Karpas-422 (cell line): ENCODE measurements at regions not wholly inside any gene's neighbourhood (a gene's known extent, or its start where the extent isn't known, plus 50 kb on each side); places are given as distances from the start of the nearest gene placed in this dataset.

Source experiments
- DNase-seq: peaks from one replicate; pipeline ENCODE4 v3.0.0-alpha.2; 2015
- H2AFZ ChIP-seq: fragments of 200-600 bp; sonication (generic); 2 replicates; pipeline ENCODE4 v1.6.1; 2014; ENCODE audit warnings: antibody characterized with exemption, low read length, mixed read lengths
- H3K27ac ChIP-seq: fragments of 200-600 bp; sonication (generic); 2 replicates; pipeline ENCODE4 v1.5.1; 2014; ENCODE audit warnings: mild to moderate bottlenecking, low read length, moderate library complexity
- H3K27me3 ChIP-seq: fragments of 200-600 bp; sonication (generic); 2 replicates; pipeline ENCODE4 v1.6.1; 2014; ENCODE audit warnings: low read length, mixed read lengths
- H3K36me3 ChIP-seq: fragments of 200-600 bp; sonication (generic); 2 replicates; pipeline ENCODE4 v1.6.1; 2014; ENCODE audit warnings: low read length, mixed read lengths; ENCODE audit not compliant: insufficient read depth
- H3K4me1 ChIP-seq: fragments of 200-600 bp; sonication (generic); 2 replicates; pipeline ENCODE4 v1.6.1; 2014; ENCODE audit warnings: mild to moderate bottlenecking, low read length, mixed read lengths
- H3K4me2 ChIP-seq: fragments of 200-600 bp; sonication (generic); 2 replicates; pipeline ENCODE4 v1.6.1; 2014; ENCODE audit warnings: low read length, low read depth, mild to moderate bottlenecking; ENCODE audit not compliant: poor library complexity, severe bottlenecking
- H3K4me3 ChIP-seq: fragments of 200-600 bp; sonication (generic); 2 replicates; pipeline ENCODE4 v1.5.1; 2014; ENCODE audit warnings: mild to moderate bottlenecking, antibody characterized with exemption, low read length, mixed read lengths
- H3K79me2 ChIP-seq: fragments of 200-600 bp; sonication (generic); 2 replicates; pipeline ENCODE4 v1.6.1; 2014; ENCODE audit warnings: mild to moderate bottlenecking, low read length, mixed read lengths
- H3K9ac ChIP-seq: fragments of 200-600 bp; sonication (generic); 2 replicates; pipeline ENCODE4 v1.6.0; 2014; ENCODE audit warnings: low read length
- H3K9me2 ChIP-seq: fragments of 200-600 bp; sonication (generic), shearing (Covaris generic); replicated peaks from 2 replicates; pipeline ENCODE4 v1.6.0; 2014; ENCODE audit warnings: mild to moderate bottlenecking, low read length, moderate library complexity; ENCODE audit not compliant: insufficient read depth
- H3K9me3 ChIP-seq: fragments of 300-700, 200-600 bp; sonication (generic); 2 replicates; pipeline ENCODE4 v1.6.1; 2014; ENCODE audit warnings: low read length, mixed read lengths
- H4K20me1 ChIP-seq: fragments of 200-600 bp; sonication (generic); 2 replicates; pipeline ENCODE4 v1.6.1; 2014; ENCODE audit warnings: mild to moderate bottlenecking, antibody characterized with exemption, low read length, low read depth; ENCODE audit not compliant: insufficient read depth

DNA sequence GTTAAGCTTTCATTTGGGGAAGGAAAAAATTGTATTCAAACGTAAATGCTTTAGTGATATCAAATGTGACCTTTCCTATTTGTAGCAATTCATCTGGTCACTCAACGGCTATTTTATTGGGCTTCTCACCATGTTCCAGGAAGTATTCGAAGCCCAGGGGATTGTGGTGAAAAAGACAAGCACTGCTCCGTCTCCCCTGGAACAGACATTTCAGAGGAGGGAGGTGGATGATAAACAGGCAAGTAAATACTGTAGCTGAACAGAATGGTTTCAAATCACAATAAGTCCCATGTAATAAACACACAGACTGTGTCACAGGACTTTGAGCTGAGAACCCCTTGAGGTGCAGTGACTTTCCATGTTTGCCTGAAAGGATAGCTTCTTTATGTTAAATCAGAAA is 464.7 kb upstream of the HNRNPA3 start:
- no peaks in the 10 kb centered on the region for H3K79me2 ChIP-seq
- no peaks in the 10 kb centered on the region for H4K20me1 ChIP-seq
- H3K4me1 ChIP-seq: peaks cover 97% of the 10 kb centered on the region
- no peaks in the 10 kb centered on the region for H3K9me2 ChIP-seq
- no peaks in the 10 kb centered on the region for H3K27me3 ChIP-seq
- H3K9me3 ChIP-seq: no peaks in the 10 kb centered on the region
- peak overlapping the region; percentile 98 for H3K27ac ChIP-seq
- no peak for DNase-seq
- no peak overlapping the region for H2AFZ ChIP-seq
- no peak overlapping the region for H3K9ac ChIP-seq
- H3K4me3 ChIP-seq: no peak overlapping the region
- H3K4me2 ChIP-seq: no peak overlapping the region
- no peaks in the 10 kb centered on the region for H3K36me3 ChIP-seq

DNA sequence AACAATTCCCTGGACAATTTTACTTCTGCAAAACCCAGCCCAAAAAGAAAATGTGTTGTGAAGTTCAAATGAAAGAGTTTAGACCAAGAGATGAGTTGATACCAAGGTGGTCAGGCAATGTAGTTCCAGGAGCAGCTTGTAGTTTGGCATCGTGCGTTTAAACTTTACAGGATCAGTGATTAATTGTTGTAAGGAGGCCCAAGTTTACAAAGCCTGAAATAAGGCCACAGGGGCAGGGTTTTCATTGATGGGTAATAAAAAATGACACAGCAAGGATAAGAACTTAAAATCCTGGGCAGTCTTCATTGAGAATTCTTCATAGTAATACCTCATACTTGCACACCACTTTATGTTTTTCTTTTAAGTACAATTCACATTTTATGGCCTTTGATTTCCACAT is 463.9 kb upstream of the HNRNPA3 start:
- H3K4me2 ChIP-seq: no peak overlapping the region
- no peaks in the 10 kb centered on the region for H3K9me2 ChIP-seq
- no peak overlapping the region for H3K4me3 ChIP-seq
- H4K20me1 ChIP-seq: no peaks in the 10 kb centered on the region
- no peaks in the 10 kb centered on the region for H3K36me3 ChIP-seq
- peak overlapping the region; percentile 34 for H2AFZ ChIP-seq
- no peaks in the 10 kb centered on the region for H3K9me3 ChIP-seq
- no peaks in the 10 kb centered on the region for H3K79me2 ChIP-seq
- DNase-seq: no peak
- H3K9ac ChIP-seq: peak overlapping the region; percentile 12; the same call in 1 of the 2 replicates
- H3K27me3 ChIP-seq: no peaks in the 10 kb centered on the region
- H3K4me1 ChIP-seq: peaks cover 99% of the 10 kb centered on the region
- peak overlapping the region; percentile 98 for H3K27ac ChIP-seq

DNA sequence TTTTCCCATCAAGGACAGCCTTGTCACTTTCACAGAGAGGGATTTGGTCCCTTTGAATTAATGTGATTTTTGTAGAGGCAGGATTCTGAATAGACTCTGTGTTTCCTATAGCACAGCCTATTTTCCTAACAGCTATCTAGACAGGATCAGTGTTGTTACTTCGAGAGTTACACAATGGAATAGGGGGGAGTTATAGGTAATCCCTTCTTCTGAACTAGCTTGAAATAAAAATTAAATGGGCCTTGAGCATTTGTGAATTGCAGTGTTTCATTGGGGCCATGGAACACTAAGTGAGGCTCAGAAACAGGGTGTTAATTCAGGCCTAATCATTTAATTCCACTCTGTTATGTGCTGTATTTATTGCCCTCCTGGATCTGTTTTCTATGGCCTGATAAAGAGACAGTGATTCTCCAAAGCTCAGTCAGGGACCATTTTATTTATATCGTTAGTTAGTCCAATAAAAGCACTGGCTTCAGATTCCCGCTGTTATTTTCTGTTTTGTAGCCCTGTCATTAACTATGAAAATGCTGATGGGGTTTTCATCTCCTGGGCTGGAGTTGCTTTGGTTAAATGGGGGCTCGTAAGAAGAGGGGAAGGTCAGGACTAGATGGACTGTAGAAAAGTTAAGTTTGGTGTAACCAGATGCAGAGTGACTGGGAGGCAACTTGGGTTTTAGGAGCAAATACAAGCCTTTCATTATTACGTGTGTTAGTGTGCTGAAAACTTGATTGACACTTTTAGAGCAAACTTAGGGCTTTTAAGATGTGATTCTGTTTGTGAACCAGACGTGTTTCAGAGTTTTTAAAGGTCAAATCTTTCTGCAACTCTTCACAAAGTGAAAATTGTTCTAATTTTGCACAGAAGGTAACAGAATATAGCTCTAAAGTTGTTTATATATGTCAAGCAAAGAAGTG is 461.0 kb upstream of the HNRNPA3 start:
- Histone ChIP-seq H3K9ac (peak overlapping the region; percentile 9), H3K9me2 (no peaks in the 10 kb centered on the region), H3K79me2 (no peaks in the 10 kb centered on the region), H3K4me3 (no peak overlapping the region), H3K4me2 (peak overlapping the region; percentile 11), H3K4me1 (peaks cover 100% of the 10 kb centered on the region), H3K9me3 (no peaks in the 10 kb centered on the region), H3K27me3 (no peaks in the 10 kb centered on the region), H3K27ac (peak overlapping the region; percentile 98), H2AFZ (no peak overlapping the region), H4K20me1 (no peaks in the 10 kb centered on the region), H3K36me3 (0 out of 2 replicates have a peak, but pooled peaks cover 3% of the 10 kb centered on the region)
- DNase-seq: no peak

DNA sequence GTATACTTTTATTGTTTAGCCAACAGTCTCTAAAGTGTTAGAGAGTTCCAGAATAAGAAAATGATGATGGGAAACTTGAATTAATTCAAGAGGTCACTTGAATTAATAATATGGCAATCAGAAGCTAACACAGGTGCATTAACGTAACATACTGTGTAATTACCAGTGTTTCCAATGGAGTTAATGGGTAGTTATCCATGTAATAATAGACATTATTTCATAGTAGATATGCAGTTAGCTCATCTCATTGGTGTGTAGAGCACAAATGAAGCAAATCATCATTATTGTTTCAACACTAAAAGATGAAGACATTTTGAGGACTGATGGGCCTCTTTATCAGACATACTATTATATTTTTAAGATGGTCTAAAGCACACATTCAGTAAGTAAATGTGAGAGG is 460.3 kb upstream of the HNRNPA3 start:
- Histone ChIP-seq H2AFZ (no peak overlapping the region), H3K4me1 (peaks cover 98% of the 10 kb centered on the region), H3K9ac (peak overlapping the region; percentile 9)

DNA sequence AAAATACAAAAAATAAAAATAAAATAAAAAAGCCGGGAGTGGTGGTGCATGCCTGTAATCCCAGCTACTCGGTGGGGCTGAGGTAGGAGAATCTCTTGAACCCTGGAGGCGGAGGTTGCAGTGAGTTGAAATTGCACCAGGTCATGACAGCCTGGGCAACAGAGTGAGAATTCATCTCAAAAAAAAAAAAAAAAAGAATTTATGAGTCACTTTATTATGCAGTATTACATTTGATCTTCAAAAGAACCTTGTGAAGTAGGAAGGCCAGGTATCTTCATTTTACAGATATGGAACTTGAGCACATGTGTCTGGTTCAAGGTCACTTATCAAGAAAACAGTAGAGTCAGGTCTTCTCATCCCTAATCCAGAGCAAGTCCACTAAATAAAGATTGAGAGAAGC is 459.4 kb upstream of the HNRNPA3 start:
- Histone ChIP-seq H3K9me3 (no peaks in the 10 kb centered on the region), H3K9ac (peak overlapping the region; percentile 60), H3K27me3 (no peaks in the 10 kb centered on the region), H4K20me1 (no peaks in the 10 kb centered on the region), H2AFZ (no peak overlapping the region), H3K4me3 (no peak overlapping the region), H3K79me2 (no peaks in the 10 kb centered on the region), H3K4me1 (peaks cover 98% of the 10 kb centered on the region), H3K9me2 (no peaks in the 10 kb centered on the region), H3K4me2 (peak overlapping the region; percentile 57), H3K36me3 (0 out of 2 replicates have a peak, but pooled peaks cover 4% of the 10 kb centered on the region), H3K27ac (peak overlapping the region; percentile 98)
- DNase-seq: no peak

More for the DNA sequence above, 460.3 kb upstream of the HNRNPA3 start:
- H3K4me3 ChIP-seq: no peak overlapping the region
- H4K20me1 ChIP-seq: no peaks in the 10 kb centered on the region
- DNase-seq: no peak
- 0 out of 2 replicates have a peak, but pooled peaks cover 4% of the 10 kb centered on the region for H3K36me3 ChIP-seq
- no peaks in the 10 kb centered on the region for H3K9me3 ChIP-seq
- H3K27me3 ChIP-seq: no peaks in the 10 kb centered on the region
- peak overlapping the region; percentile 11 for H3K4me2 ChIP-seq
- peak overlapping the region; percentile 98 for H3K27ac ChIP-seq
- H3K79me2 ChIP-seq: no peaks in the 10 kb centered on the region
- no peaks in the 10 kb centered on the region for H3K9me2 ChIP-seq

DNA sequence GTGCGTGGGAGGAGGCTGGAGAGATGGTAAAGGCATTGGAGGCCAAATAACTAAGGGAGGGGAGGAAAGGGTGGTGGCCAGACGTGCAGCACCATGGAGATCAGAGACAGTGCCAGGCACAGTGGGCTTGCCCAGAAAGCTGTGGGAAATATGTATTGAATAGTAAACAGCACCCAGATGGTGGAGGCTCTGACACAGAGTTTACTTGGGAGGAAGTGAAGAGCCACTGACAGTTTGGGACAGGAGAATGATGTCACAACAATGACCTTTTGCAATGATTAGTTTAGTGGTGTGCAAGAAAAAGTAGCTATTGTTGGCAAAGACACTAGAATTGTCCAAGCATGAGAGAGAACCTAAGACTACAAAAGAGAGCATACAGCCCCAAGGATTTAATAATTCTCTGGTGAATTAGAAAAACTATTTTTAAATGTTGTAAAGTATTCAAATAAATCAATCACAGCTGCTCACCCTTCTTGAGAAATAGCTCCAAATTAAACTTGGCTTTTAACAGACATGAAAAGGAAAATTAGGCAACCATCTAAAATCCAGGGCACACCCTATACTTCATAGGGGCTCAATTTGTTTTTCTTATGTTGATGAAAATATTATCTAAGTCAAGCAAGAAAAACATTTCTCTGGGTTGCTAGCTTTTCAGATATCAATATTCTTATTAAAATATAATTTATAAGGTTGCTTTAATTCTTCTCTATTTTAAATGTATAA is 458.7 kb upstream of the HNRNPA3 start:
- Histone ChIP-seq H3K9me3 (no peaks in the 10 kb centered on the region), H3K4me3 (no peak overlapping the region), H3K27me3 (no peaks in the 10 kb centered on the region), H3K4me1 (peaks cover 98% of the 10 kb centered on the region), H3K4me2 (peak overlapping the region; percentile 57), H3K27ac (peak overlapping the region; percentile 98), H3K9me2 (no peaks in the 10 kb centered on the region), H4K20me1 (no peaks in the 10 kb centered on the region), H2AFZ (no peak overlapping the region), H3K9ac (peak overlapping the region; percentile 60), H3K79me2 (no peaks in the 10 kb centered on the region), H3K36me3 (0 out of 2 replicates have a peak, but pooled peaks cover 4% of the 10 kb centered on the region)
- peak; percentile 93 for DNase-seq

DNA sequence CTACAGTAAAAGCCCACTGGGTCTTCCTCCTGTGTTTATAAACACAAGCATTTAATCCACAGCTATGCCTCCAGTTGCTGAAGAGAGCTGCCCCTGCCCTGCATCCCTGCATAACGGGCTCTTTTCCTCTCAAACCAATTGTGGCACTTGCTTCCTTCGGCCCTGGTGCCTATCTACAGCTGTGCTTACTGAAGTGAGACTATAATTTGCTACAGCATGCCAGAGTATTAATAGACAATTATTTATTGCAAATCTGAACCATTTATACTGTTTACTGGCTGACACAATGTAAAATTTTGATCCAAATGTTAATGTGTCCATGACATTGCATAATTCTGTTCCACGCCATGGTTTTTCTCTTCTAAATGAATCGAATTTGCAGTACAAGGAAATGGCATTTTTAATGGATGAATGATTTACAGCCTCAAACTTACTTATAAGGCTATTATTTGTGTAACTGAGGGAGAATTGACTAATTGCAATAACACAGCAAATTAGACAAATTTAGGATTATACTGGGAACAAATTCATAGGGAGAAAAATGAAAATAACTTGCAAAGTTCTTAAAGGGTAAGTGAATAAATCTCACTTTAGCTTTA is 457.0 kb upstream of the HNRNPA3 start:
- peak overlapping the region; percentile 1; the same call in 1 of the 2 replicates for H3K4me3 ChIP-seq
- peak overlapping the region; percentile 98 for H3K27ac ChIP-seq
- peaks cover 98% of the 10 kb centered on the region for H3K4me1 ChIP-seq
- H4K20me1 ChIP-seq: no peaks in the 10 kb centered on the region
- no peaks in the 10 kb centered on the region for H3K79me2 ChIP-seq
- no peaks in the 10 kb centered on the region for H3K9me3 ChIP-seq
- H3K36me3 ChIP-seq: 0 out of 2 replicates have a peak, but pooled peaks cover 4% of the 10 kb centered on the region
- H2AFZ ChIP-seq: no peak overlapping the region
- no peaks in the 10 kb centered on the region for H3K27me3 ChIP-seq
- H3K9ac ChIP-seq: peak overlapping the region; percentile 54
- DNase-seq: peak; percentile 64
- H3K4me2 ChIP-seq: peak overlapping the region; percentile 57
- H3K9me2 ChIP-seq: no peaks in the 10 kb centered on the region

DNA sequence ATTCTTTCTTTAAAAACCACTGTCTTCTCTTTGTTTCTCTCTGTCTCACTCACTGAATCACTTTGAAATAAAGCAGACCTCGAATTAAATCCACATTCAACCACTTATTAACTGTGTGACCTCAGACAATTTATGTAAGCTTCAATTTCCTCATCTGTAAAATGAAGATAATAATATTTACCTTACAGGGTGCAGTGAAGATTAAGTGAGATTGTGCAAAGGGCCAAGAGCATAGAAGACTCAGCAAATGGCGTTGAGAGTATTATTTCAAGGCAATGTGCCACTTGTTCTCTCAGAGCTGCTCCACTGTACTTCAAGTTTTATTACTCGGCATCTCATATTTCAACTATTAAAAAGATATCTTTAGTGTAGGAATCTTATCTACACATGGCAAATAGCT is 454.2 kb upstream of the HNRNPA3 start:
- Histone ChIP-seq H3K36me3 (0 out of 2 replicates have a peak, but pooled peaks cover 4% of the 10 kb centered on the region), H3K4me1 (peaks cover 98% of the 10 kb centered on the region), H2AFZ (no peak overlapping the region), H3K4me3 (no peak overlapping the region), H3K9ac (peak overlapping the region; percentile 50), H3K27ac (peak overlapping the region; percentile 98), H3K79me2 (no peaks in the 10 kb centered on the region), H3K9me2 (no peaks in the 10 kb centered on the region), H3K27me3 (no peaks in the 10 kb centered on the region), H3K4me2 (peak overlapping the region; percentile 59), H3K9me3 (no peaks in the 10 kb centered on the region), H4K20me1 (no peaks in the 10 kb centered on the region)
- peak; percentile 56 for DNase-seq
